HEK293 (cell line): ENCODE measurements at regions not wholly inside any gene's neighbourhood (a gene's known extent, or its start where the extent isn't known, plus 50 kb on each side); places are given as distances from the start of the nearest gene placed in this dataset.
A peak's percentile ranks its signal among the peaks of the same experiment; 100 is the strongest.

Experiments
- ATF2 ChIP-seq: fragments of 450-650 bp; formaldehyde crosslinking; IDR thresholded peaks from 2 replicates; pipeline ENCODE4 v1.5.1; 2016; ENCODE audit warnings: missing biosample characterization, missing genetic modification characterization, low read depth
- CTCF ChIP-seq: fragments of 450-650 bp; formaldehyde crosslinking; IDR thresholded peaks from 2 replicates; pipeline ENCODE4 v1.5.1; 2016; ENCODE audit warnings: missing biosample characterization, missing genetic modification characterization
- EGR2 ChIP-seq: fragments of 450-650 bp; formaldehyde crosslinking; IDR thresholded peaks from 2 replicates; pipeline ENCODE4 v1.5.1; 2016; ENCODE audit warnings: low read depth, missing biosample characterization, missing genetic modification characterization
- SP3 ChIP-seq: fragments of 450-650 bp; formaldehyde crosslinking; IDR thresholded peaks from 2 replicates; pipeline ENCODE4 v1.5.1; 2016; ENCODE audit warnings: missing biosample characterization, missing genetic modification characterization
- ZNF391 ChIP-seq: fragments of 450-650 bp; formaldehyde crosslinking; IDR thresholded peaks from 2 replicates; pipeline ENCODE4 v1.5.1; 2016; ENCODE audit warnings: low read depth, missing biosample characterization, missing genetic modification characterization, borderline replicate concordance
- ZNF521 ChIP-seq: fragments of 450-650 bp; formaldehyde crosslinking; IDR thresholded peaks from 2 replicates; pipeline ENCODE4 v1.5.1; 2017; ENCODE audit warnings: missing biosample characterization, mild to moderate bottlenecking, missing genetic modification characterization
- ZNF768 ChIP-seq: fragments of 450-650 bp; formaldehyde crosslinking; IDR thresholded peaks from 2 replicates; pipeline ENCODE4 v1.5.1; 2018; ENCODE audit warnings: missing biosample characterization, mild to moderate bottlenecking, missing genetic modification characterization
- TF ChIP-seq, protein P1 (sequence below): sonication (generic); formaldehyde crosslinking; IDR thresholded peaks from 2 replicates; pipeline ENCODE4 v1.8.1; 2022; ENCODE audit warnings: mild to moderate bottlenecking, moderate library complexity, missing genetic modification reagents

DNA sequence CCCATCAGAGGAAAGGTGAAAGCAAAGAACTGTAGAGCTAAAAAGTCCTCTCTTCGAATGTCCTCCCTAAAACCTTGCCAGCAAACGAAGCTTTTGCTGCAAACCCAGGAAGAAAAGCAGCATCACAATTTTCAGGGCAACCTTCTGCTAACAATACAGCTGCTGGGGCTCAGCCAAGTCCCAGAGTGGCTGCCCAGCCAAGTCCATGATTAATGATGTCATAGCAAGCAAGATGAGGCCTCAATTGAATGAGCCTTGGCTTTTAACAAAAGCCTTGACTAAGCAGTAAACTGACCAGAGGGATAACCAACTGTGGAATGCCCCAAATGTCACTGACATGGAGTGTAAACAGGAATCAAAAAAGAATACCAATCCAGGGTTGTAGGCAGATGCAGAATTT is 342.7 kb downstream of the PMP22 start:
- TF ChIP-seq SP3 (tag by site-specific recombination) (no peak), CTCF (no peak), ZNF391 (tag by site-specific recombination) (no peak), EGR2 (tag by site-specific recombination) (no peak), ATF2 (0 out of 2 replicates have a peak, but pooled peaks have one; percentile 3), ZNF768 (tag by site-specific recombination) (no peak), ZNF521 (tag by site-specific recombination) (no peak)
- TF ChIP-seq, protein P1, sequence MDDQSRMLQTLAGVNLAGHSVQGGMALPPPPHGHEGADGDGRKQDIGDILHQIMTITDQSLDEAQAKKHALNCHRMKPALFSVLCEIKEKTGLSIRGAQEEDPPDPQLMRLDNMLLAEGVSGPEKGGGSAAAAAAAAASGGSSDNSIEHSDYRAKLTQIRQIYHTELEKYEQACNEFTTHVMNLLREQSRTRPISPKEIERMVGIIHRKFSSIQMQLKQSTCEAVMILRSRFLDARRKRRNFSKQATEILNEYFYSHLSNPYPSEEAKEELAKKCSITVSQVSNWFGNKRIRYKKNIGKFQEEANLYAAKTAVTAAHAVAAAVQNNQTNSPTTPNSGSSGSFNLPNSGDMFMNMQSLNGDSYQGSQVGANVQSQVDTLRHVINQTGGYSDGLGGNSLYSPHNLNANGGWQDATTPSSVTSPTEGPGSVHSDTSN (CRISPR knock-in tag): no peak
